GM04503 (cell line): ENCODE measurements at regions not wholly inside any gene's neighbourhood (a gene's known extent, or its start where the extent isn't known, plus 50 kb on each side); places are given as distances from the start of the nearest gene placed in this dataset.

Experiments
- DNase-seq: peaks from one replicate; pipeline ENCODE4 v3.0.0-alpha.2; 2012; ENCODE audit warnings: low read depth

DNA sequence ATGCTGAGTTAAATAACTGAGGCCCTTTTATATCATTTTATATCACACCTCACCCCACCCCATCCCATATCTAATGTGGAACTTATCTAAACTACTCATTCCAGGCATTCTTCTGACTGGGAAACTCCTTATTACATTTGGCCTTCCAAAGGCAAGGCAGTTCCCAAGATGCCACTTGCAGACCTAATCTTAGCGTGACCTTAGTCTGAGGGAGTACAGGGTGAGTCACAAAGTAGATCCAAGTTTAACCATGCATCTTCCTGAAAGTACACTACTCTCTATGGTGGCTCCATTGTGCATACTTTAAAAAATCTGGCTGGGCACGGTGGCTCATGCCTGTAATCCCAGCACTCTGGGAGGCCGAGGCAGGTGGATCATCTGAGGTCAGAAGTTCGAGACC is 353.6 kb upstream of the C1orf87 start:
- no peak for DNase-seq

DNA sequence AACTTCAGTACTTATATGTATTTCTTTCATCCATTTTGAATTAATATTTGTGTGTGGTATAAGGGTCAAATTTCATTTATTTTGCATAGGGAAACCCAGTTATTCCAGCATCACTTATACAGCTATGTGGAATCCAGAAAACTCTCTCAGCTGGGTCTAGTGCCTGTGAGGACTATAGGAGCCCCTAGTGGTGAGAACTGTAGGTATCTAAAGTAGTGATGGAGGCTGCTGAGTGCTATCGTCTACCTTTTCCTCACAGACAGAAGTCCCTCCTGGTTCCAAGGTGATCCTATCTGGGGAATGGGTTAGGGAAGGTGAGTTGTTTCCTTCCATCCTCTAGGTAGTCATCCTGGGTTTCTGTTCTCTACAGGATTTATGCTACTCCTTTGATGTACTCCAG is 352.0 kb upstream of the C1orf87 start:
- no peak for DNase-seq

GRCh38 chr1:60423146-60423780 is 349.7 kb upstream of the C1orf87 start:
- no peak for DNase-seq

GRCh38 chr1:60421965-60422364 is 348.4 kb upstream of the C1orf87 start:
- DNase-seq = no peak

DNA sequence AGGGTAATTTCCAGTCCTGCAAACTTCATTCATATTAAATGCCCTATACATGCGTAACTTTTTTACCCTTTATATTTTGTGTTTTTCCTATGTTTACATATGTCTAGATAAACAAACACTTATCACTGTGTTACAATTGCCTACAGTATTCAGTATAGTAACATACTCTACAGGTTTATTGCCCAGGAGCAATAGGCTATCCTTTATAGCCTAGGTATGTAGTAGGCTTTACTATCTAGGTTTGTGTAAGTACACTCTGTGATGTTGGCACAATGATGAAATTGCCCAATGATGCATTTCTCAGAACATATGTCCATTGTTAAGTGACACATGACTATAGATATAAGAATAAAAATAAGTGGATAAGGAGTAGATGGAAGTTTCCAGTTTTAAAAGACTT is 345.5 kb upstream of the C1orf87 start:
- DNase-seq = no peak

GRCh38 chr1:60415696-60416095 is 342.1 kb upstream of the C1orf87 start:
- DNase-seq = no peak

DNA sequence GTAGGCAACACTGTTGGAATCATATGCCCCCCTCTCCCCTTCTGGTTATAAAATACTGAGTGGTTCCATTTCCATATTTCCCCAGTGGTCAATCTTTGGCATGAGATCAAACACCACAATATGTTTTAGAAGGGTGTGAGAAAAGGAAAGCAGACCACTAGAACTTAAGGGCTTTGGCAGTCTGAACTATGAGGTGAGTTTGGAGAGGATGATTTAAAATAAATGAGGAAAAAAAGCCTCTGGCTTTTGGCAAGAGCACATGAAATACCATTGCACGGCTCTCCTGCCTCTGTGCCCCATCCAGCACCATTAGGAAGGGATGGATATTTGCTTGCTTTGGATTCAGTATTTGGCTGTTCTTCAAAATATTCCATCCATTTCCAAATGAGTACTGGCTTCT is 339.5 kb upstream of the C1orf87 start:
- DNase-seq = no peak

DNA sequence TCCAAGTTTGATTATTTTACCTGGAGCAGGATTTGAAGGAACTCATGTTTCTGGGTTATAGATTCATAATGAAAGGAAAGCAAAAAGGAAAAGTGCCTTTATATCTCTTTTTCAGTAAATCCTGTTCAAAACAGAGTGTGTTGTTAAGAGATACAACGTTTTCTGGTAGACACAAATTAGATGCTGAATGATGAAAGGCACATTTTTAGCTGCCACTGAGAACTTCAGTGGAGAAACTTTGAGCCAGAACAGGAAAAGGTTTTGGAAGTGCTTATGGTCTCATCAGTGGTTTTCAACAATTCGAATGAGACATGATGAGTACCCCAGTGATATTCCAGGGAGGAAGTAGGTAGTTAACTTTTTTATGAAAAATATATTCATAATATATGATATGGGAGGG is 338.0 kb upstream of the C1orf87 start:
- DNase-seq = no peak

GRCh38 chr1:60402816-60403215 is 329.2 kb upstream of the C1orf87 start:
- no peak for DNase-seq

- DNase-seq = no peak
These were observed 328.6 kb upstream of the C1orf87 start for GRCh38 chr1:60402216-60402615.

DNA sequence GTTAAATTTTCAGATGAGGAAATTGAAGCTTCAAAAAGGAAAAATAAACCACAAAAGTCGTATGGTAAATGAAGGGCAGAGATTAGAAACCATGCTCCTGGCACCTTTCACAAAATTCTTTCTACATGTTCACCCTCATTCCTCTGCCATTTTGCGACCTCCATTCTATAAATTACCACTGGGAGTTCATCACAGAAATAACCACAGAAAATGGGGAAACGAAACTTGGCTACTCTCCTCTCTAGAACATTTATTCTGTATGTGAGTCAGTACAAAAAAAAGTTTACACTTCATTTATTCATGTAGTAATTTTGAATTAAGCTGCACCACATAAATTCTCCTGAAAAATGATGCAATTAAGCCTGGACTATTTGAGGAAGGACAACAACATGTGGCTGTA is 320.9 kb upstream of the C1orf87 start:
- no peak for DNase-seq

- DNase-seq = no peak
These were observed 317.2 kb upstream of the C1orf87 start for GRCh38 chr1:60390593-60391282.

- no peak for DNase-seq
These were observed 314.8 kb upstream of the C1orf87 start for GRCh38 chr1:60388092-60388987.

GRCh38 chr1:60387175-60387574 is 313.6 kb upstream of the C1orf87 start:
- no peak for DNase-seq

GRCh38 chr1:60386249-60386648 is 312.7 kb upstream of the C1orf87 start:
- no peak for DNase-seq

DNA sequence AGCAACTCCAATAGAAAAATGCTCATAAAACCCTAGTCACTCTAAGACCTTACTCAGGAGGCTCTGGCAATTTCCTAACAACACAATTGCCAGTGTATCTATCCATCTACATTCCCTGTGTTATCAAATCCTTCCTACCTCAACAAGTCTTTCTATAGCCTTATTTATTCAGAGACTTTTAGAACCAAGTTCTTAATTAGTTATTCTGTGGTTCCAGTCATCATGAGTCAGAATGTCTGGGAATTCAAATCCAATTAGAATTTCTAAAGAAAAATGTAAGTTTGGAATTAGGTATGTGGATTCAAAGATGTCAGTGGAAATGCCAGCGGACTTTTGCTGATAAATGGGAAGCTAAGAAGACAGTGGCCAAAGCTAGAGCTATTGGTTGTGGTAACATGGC is 302.6 kb upstream of the C1orf87 start:
- no peak for DNase-seq

- no peak for DNase-seq
These were observed 301.0 kb upstream of the C1orf87 start for GRCh38 chr1:60374537-60374936.

- DNase-seq = no peak
These were observed 294.0 kb upstream of the C1orf87 start for GRCh38 chr1:60367532-60367931.

DNA sequence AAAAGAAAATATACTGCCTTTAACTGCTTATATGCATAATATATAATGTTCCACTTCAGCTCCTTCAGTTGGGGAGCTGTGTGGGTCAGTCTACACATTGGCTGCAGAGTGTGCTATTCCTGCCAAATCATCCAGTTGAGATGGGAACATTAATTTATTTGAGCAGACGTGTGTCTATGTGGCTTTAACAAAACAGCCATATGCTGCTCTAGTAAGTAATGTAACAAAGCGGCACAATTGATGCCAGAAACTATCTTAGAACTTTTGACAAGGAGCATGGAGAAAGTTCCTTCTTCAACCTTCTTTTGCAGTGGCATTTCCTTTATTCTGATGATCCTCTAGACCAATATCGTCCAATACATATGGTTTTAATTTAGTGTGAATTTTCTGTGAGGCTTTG is 285.9 kb upstream of the C1orf87 start:
- DNase-seq = no peak

GRCh38 chr1:60350531-60350930 is 277.0 kb upstream of the C1orf87 start:
- DNase-seq = no peak

- no peak for DNase-seq
These were observed 275.3 kb upstream of the C1orf87 start for GRCh38 chr1:60348884-60349283.

DNA sequence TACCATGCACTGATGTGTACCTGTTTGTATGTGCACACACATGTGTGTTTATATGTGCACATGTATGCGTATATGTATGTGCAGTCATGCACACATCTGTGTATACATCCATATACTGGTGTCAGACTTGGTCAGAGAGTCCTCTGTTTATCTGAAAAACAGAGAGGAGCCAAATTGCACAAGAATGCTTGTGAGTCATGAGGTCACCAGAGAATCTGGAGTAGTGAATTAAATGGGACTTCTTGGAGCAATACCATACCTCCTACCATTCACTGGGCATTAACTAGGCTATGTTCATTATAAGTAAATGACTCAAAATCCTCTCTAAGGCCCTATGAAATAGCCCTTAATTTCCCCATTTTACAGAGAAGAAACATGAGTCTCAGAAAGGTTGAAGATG is 272.1 kb upstream of the C1orf87 start:
- no peak for DNase-seq

- DNase-seq = no peak
These were observed 271.5 kb upstream of the C1orf87 start for GRCh38 chr1:60345049-60345448.
